NCI-H1930 (cell line): ENCODE measurements at regions not wholly inside any gene's neighbourhood (a gene's known extent, or its start where the extent isn't known, plus 50 kb on each side); places are given as distances from the start of the nearest gene placed in this dataset.

Experiments
- DNase-seq, 2 experiments: peaks; one replicate each; lab custom pipeline; 2025; lab: John Stamatoyannopoulos, UW

DNA sequence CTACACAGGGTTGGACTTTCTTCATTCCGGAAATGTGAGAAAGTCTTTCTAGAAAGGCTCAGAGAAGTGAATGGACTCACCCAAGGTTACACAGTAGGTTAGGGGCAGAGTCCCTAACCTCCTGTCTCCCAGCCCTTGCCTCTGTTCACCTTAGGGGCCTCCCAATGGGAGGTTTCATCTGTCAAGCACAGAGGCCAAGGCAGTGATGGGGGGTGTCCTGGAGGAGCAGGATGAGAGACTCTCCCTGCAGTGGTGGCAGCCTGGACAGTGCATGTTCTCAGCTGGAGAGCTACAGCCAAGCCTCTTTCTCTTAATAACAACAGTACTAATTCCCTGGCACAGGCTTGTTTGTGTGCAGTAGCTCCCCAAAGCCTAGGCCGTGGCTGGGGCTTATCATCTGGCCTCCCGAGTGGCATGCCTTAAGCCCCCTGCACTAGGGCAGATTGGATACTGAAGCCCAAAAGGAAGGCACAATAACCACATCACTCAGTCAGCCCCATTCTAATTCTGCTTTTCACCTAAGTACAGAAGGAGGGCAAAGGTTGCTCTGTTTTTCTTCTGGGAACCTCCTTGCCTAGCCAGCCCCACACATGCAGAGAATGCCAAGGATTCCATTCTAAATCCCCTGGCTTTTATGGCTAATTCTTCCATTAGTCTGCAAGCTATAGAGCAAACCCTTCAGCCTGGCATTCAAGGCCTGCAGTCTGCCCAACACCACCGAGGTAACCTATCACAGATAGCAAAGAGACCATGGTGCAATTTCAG is 50.2 kb upstream of the XPA start:
- no peak for DNase-seq

DNA sequence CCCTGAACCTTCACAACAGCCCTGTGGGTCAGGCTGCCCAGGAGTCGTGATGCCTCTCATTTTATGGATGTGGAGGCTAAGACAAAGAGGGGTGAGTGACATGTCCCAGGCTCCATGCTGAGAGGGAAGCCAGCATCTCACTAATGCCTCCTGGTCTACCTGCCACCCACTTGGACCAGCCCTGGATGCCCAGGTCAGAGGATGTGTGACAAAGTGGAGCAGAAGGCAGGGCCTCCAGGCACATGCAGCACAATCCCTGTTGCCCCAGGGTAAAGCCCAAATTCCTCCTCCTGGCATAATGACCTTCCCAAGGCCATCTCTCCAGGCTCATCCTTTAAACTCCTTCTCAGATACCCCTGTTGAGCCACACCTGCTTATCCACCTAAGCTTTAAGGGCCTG is 51.4 kb upstream of the XPA start:
- no peak for DNase-seq

DNA sequence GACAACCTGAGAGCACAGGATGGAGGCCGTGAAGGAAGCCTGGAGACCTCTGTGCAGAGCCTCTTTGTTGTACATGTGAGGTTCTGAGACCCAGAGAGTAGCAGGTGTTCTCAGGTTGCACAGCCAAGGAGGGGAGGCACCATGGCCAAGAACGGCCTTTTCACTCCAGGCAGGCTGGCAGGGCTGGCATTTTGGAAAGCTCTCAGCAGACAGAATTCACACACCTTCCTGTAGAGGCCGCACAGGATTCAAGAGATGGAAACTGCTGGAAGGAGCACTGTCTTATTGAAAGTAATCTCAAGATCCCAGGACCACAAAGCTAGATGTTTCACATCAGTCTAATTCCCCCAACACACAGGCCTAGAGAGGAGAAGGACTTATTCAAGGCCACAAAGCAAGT is 52.8 kb upstream of the XPA start:
- no peak for DNase-seq

DNA sequence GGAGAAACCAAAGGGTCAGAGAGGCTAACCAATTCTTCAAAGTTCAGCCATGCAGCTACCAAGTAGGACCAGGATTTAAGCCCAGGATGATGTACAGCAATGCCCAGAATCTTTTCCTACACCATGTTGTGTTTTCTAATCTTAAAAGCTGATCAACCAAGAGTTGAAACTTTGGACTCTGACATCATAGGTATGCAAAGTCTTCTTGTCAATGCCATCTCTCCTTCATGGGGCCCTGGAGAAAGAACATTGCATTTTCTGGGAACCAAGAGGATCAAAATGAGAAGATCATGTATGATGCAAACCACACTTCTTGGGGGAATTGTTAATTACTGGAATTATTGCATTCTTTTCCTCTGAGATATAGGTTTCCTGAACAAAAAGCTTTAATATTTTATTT is 54.4 kb upstream of the XPA start:
- no peak for DNase-seq

DNA sequence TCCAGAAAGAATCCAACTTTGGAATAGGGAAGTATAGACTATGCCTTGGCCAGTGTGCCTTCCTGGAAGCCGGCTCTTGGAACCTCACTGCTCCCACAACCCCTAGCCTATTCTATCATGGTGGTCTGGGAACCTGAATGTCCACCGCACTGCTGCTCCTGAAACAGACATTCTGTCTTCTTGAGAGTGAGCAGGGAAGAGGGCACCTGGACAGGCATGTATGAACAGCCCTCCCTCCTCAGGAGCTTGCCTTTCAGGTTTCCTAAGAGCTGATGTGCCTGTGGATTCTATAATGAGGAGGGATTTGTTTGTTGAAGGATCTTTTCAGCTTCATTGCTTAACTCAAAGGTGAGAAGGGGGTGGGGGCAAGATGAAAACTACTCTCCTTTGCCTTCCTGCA is 55.1 kb upstream of the XPA start:
- DNase-seq, result no peak

DNA sequence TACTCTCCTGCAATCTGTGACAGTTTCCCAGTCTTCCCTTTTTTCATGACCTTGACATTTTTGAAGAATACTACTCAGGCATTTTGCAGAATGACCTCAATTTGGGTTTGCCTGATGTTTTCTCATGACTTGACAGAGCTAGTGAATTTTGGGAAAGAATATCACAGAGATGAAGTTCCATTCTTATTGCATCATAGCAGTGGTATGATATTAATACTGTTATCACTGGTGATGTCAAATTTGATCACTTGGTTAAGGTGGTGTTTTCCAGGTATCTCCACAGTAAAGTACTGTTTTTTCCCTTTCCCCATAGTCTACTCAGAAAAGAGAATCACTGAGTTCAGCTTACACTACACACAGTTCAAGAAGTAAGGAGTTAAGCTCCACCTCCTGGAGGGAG is 56.2 kb upstream of the XPA start:
- DNase-seq, result no peak

DNA sequence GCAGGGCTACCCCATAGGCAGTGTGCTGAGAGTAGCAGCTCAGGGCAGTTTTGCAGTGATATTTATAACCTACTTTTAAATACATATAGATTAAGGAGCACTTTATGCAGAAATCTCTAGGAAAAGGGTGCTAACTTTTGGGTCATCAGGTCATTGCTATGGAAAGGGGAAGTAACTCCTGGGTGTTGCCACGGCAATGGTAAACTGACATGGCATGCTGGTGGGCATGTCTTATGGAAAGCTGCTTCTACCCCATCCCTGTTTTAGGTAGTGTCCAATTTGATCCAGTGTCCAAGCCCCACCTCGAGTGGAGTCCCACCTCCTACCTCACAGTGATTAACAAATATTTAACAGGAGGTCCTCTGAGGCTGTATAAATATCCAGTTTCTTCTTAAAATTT is 56.8 kb upstream of the XPA start:
- DNase-seq, result no peak

DNA sequence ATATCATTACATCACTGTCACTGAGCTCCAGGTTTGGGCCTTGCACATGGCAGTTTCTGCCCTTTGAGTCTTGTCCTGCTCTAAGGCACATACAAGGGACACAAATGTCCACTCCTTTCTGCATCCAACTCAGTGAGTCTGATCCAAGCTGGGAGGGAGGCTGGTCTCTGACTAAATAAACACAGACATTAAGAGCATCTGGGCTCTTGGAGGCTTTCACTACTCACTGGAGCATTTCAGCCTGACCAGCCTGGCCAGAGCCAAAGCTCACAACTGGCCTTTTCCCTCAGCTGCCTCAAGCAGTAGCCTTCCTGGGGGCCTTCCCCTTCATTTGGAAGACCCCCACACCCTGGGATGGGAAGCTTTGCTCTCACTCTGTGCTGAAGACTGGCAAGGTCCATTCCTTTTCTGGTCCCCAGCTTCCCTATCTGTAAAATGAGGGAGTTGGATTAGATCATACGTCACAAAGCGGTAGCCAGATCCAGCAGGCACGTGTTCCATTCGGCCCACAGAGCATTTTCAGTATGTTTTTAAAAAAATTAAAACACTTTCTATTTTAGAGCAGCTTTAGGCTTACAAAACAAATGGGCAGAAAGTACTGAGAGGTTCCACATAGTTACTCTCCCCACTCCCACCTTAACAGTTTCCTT is 58.6 kb upstream of the XPA start:
- DNase-seq, result no peak

DNA sequence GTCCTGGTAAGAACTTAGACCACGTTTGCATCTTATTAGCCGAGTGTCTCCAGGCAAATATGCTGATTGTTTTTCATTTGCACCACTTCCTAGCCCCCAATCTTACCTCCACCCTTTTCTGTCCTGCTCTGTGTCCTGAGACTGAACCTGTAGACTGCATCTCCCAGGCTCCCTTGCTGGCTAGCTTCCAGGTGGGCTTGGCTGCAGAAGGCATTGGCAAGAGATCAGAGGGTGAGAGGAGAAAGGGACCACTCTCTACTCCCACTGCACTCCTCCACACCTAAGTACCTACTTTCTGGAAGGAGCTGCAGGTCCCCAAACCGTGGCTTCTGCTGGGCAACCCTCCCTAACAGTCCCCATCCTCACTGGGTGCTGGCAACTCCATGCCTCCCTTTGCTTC is 59.9 kb upstream of the XPA start:
- no peak for DNase-seq

DNA sequence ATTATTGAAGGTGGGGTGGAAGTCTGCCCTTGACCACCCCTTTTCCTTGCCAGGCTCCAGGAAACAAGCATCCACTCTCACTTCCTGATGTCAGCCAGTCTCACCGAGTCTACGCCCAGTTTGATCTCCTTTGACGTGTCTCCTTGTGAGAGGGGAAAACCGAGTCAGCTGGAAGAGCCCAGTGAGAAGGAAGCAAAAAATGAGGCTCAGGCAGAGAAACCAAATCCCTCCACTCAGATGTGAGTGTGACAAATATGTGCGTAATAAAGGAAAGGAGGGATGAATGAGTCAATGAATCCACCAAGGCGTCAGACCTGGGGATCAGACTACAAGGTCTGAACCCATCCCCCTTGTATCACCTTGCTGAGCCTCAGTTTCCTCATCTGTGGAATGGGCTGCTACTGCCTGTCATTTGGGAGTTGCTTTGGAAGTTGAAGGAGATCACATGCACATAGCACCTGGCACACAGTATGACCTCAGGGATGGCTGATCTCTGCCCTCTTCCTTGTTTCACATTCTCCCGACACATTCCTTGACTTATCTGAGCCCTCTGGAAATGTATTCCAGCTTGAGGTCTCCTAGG is 61.3 kb upstream of the XPA start:
- no peak for DNase-seq

DNA sequence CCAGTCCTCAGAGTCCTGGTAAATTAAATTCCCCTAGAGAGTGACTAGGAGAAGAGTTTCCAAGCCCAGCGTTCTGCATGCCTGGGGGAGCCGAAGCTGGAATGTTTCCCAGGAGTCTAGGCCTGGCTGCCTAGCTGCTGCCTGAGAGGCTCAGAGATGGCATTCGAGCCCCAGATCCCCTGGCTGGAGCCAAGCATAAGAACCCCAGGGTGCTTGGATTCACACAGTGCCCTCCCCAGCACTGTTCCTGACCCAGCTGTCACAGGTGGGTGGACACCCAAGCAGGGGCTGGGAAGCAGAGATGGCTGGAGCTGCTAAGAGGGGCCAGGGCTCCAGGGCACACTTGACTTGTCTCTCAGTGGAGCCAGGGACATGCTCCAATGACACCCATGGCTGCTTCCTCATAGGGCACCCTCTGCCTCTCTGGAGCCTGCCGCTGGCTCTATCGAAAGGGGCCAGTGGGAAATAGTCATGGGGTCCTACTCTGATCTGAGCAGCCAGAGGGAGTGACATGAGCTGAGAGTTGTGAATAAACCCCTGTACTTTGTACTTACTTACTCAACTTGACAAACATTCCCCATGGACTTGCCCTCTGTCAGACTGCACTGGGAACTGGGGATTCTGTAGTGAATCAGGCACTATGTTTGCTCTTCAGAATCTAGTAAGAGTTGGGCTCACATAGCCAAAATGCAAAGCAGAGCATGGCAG is 62.6 kb upstream of the XPA start:
- no peak for DNase-seq

DNA sequence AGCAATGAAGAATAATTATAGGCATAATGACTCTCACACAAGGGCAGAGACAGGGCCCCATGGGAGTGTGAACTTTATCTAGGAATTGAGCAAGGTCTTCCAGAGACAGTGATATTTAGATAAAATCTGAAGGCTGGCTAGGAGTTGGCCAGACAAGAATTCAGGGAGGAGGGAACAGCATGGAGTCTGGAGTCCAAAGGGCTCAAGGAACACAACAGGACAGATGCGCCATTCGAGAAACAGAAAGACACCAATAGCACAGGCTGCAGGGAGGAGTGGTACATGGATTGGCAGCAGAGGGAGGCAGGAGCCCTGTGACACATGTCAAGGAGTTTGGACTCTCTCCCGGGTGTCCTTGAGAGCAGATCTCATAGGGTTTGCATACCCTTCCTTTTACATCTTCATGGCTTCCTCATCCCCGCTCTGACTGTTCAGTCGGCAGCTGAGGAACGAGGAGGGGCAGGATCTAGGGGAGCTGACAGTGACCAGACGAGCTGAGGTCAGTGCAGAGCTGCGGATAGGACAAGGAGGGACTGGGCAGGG is 64.0 kb upstream of the XPA start:
- DNase-seq, result no peak

DNA sequence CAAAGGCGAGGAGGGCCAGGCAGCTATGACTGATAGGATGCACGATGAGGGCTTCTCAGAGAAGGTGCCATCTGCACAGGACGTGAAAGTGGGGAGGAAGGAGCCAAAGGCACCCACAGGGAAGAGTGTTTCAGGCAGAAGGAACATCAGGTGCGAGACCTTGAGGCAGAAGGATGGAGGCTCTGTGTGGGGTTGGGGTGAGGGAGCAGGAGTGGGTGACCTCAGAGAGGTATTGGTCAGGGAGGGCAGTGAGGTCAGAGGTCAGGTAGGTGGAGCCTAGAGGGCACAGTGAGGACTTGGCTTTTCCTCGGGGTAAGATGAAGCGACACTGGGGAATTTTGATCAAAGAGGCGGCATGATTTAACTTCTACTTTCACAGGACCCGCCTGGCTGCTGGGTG is 64.7 kb upstream of the XPA start:
- no peak for DNase-seq

DNA sequence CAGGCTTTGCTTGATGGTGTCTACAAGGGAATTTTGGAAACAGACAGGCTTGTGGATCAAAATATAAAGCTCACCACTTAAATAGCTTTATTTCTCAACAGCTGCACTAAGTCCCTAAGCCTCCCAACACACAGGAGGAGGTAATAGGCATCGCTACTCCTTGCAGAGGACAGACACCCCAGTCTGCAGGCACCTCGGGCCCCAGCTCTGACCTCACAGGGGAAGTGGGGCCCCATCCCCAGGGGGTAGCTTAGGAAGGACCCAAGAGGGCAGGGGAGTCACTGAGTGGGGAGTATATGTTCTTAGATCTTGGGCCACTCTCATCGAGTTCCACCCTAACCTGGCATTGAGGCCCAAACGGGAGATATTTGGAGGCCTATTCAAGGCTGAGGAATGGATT is 66.7 kb upstream of the XPA start:
- DNase-seq, result no peak

DNA sequence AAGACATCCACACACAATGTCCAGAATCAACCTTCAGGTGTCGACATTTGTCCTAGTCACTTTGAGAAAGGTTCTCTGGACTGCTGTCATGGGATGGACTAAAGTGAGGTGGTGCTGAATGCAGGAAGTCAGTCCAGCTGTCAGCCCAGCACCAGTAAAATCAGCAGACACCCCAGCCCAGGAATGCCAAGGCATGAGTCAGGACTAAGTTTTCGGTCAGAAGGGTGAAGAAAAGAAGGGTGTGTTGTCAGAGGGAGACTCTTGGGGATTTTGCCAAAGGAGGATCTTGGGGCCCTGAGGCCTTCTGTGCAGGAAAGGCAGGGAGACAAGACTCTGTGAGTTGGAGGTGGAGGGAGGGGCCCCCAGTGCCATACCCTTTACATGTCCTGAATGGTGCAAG is 69.0 kb upstream of the XPA start:
- DNase-seq, result no peak

DNA sequence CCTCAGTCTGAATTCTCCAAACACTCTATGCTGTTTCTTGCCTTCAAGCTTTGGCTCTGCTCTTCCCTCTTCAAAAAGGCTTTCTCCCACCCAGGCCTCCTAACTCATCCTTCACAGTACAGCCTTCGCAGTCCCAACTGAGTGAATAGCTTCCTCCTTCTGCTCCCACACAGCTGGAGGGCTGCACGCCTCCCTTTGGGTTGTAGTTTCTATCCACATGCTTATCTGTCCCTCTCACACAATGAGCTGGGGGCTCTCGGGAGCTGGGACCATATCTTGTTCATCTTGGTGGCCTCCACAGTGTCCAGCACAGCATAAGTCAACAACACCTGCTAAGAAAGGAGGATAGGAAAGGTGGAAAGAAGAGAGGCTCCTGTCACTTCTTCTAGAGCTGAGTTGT is 69.5 kb upstream of the XPA start:
- no peak for DNase-seq

DNA sequence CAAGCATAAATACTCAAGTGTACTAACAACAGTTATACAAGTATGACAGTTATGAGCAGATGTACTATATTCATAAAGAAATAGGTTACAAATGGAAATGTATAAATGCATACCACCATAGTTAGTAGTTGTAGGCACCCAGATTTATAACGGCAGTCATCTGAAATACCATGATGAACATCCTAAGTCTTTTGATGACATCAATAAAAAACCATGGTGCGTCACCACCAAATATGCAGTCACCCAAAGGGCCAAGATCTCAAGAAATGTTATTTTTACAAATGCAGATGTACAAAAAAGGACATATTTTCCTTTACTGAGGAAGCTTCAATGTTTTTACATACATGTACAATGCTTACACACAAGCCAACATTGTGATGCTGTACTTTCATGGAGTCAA is 70.8 kb upstream of the XPA start:
- no peak for DNase-seq

DNA sequence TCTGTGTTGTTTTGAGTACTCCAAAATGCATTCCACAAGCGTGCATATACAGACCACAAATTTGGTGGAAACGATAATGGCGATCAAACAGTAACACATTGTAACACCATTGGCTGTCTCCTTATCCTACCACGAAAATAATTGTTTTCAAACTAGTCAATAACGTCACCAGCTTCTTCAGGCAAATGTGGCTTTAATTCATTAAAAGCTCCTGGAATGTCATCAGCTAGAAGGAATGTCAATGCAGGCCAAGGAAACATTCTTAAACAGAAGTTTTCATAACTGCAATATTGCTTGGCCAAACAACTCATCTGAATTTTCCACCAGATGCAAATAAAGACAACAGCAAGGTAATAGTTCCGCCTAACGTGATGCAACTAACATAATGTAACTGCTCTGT is 71.6 kb upstream of the XPA start:
- no peak for DNase-seq

DNA sequence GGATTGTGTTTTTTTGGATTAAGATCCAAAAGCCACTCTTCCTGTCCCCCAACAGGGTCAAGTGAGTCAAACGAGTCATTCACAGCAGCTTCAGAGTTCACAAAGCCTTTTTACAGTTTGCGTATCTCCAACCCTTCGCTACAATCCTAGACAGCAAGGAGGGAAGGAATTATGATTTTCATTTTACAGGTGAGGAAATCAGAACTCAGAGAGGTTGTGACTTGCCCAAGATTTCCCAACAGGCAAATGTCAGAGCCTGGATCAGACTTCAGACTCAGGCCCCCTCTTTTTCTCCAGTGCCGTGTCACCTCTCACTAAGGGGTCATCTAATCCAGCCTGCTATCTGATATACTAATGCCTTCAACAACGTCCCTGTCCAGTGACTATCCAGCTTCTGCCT is 72.1 kb upstream of the XPA start:
- DNase-seq, result no peak

DNA sequence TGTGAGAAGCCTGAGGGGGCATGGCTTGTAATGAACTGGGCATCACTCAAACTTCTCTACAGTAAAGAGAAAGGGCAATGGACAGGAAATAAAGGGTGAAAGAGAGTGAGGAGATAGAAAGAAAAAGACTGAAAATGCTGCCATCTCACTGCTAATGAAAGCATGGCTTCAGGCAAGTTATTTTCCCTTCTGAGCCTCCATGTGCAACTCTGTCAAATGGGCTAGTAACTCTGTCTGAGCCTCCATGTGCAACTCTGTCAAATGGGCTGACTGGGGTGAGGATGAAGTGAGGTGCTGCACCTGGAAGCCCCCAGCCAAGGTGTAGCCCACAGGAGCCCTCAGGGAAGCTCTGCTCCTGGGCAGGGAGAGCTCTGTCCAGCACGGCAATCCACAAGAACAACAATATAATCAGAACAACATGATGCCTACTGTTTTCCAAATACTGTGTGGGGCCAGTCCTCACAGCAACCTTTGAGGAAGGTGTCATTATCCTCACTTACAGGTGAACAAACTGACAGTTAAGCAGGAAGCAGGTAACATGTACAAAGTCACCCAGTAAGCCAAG is 73.8 kb upstream of the XPA start:
- DNase-seq, result no peak

DNA sequence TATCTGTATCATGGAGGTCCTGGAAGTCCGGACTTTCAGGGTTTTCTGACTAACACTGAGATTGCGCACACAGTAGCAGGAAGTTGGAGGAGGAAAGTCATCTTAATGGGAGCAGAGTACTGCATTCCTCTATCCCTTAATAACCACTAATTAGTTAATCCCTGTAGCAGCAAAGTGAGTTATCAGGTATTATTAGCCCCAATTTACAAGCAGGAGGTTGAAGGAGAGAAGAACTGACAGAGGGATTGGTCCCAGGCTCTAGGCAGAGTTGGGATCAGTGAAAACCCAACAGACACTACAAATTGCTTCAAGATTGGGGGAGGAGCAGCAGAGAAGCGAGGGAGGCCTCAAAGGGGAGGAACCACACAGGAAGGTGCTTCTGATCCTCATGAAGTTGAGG is 74.5 kb upstream of the XPA start:
- DNase-seq, result no peak

DNA sequence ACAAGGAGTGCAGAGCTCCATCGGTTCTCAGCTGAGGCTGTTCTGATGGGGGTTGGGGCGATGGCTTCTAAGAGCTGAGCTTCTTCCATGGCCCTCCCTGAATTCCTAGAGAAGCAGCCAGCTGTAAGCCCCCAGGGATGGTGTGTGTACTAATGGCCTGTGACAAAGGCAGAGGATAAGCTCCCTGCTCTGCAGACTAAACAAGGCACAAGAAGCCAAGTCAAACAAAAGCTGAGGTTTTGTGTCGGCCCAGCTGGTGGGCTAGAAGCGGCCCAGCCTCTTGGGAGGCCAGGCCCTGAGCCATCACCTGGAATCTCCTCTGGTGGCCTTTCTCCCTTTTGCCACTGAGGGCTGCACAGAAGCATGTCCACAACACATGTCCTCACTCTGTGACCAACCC is 75.0 kb upstream of the XPA start:
- DNase-seq, result no peak

DNA sequence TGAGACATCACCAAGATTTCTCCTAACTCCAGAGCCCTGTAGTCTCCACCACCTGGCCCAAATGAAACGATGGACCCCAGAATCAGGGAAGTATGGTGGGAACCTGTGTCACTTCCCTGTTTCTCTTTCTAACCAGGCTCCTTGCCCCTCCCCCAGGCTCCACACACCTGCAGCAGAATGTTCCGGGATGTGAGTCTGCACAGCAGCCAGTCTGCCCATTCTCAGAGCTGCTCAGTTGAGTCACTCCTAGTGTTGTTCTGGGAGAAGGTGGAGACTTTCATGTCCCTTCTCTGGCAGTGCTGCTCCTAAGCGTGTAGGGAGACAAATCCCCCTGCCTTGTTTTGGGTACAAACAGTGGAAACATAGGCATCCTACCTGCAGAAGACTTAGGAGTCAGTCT is 76.0 kb upstream of the XPA start:
- DNase-seq, result no peak
